ENCODE measurements at regions not wholly inside any gene's neighbourhood (a gene's known extent, or its start where the extent isn't known, plus 50 kb on each side); places are given as distances from the start of the nearest gene placed in this dataset.
"Not testable (repeated sequence)": the region's sequence is repeated elsewhere in the genome, so short reads cannot be mapped to it uniquely, and the experiment has no call there.

GRCh38 chr10:130352291-130352645 lies 216.1 kb downstream of the GLRX3 start:
- DNase-seq, result no peak

- no peak for DNase-seq
Measured at GRCh38 chr10:130353928-130354572, 217.9 kb downstream of the GLRX3 start.

- no peak for DNase-seq
Measured at GRCh38 chr10:130354573-130354954, 218.4 kb downstream of the GLRX3 start.

GRCh38 chr10:130354976-130355795 lies 219.0 kb downstream of the GLRX3 start:
- DNase-seq, result no peak

GRCh38 chr10:130356429-130356828 lies 220.2 kb downstream of the GLRX3 start:
- DNase-seq, result not testable (repeated sequence)

- DNase-seq, result no peak
Measured at GRCh38 chr10:130357226-130357625, 221.0 kb downstream of the GLRX3 start.

GRCh38 chr10:130357951-130358350 lies 221.8 kb downstream of the GLRX3 start:
- DNase-seq, result no peak

GRCh38 chr10:130358981-130359650 lies 222.9 kb downstream of the GLRX3 start:
- no peak for DNase-seq

- no peak for DNase-seq
Measured at GRCh38 chr10:130359711-130360110, 223.5 kb downstream of the GLRX3 start.

- no peak for DNase-seq
Measured at GRCh38 chr10:130360826-130361311, 224.7 kb downstream of the GLRX3 start.

GRCh38 chr10:130361351-130362105 lies 225.3 kb downstream of the GLRX3 start:
- no peak for DNase-seq

GRCh38 chr10:130362308-130362761 lies 226.1 kb downstream of the GLRX3 start:
- DNase-seq, result no peak

GRCh38 chr10:130363051-130363450 lies 226.9 kb downstream of the GLRX3 start:
- DNase-seq, result no peak

GRCh38 chr10:130363899-130364445 lies 227.8 kb downstream of the GLRX3 start:
- no peak for DNase-seq

- DNase-seq, result no peak
Measured at GRCh38 chr10:130364631-130365411, 228.6 kb downstream of the GLRX3 start.

- DNase-seq, result no peak
Measured at GRCh38 chr10:130368761-130369560, 232.8 kb downstream of the GLRX3 start.

GRCh38 chr10:130369645-130370381 lies 233.6 kb downstream of the GLRX3 start:
- DNase-seq, result no peak

GRCh38 chr10:130370721-130371120 lies 234.5 kb downstream of the GLRX3 start:
- no peak for DNase-seq

- DNase-seq, result no peak
Measured at GRCh38 chr10:130371156-130371555, 235.0 kb downstream of the GLRX3 start.

- no peak for DNase-seq
Measured at GRCh38 chr10:130371666-130372065, 235.5 kb downstream of the GLRX3 start.
